ENCODE measurements at regions not wholly inside any gene's neighbourhood (a gene's known extent, or its start where the extent isn't known, plus 50 kb on each side); places are given as distances from the start of the nearest gene placed in this dataset.

- intact Hi-C loops (cut with DNase I; ENCODE audit: low total_unique reads): no loop called here
- Histone ChIP-seq H3K36me3 (no peaks in the 10 kb centered on the region), H3K9me3 (no peaks in the 10 kb centered on the region), H3K4me1 (no peaks in the 10 kb centered on the region), H3K27ac (no peak overlapping the region), H3K27me3 (no peaks in the 10 kb centered on the region), H3K4me3 (no peak overlapping the region)
- TF ChIP-seq POLR2A (IDR thresholded peaks at IDR 0.05) (no peak), CTCF (IDR thresholded peaks at IDR 0.05) (no peak), POLR2AphosphoS5 (IDR thresholded peaks at IDR 0.05) (no peak)
- no peak for DNase-seq (ENCODE audit: low spot score in 2 of 2)
Observed at GRCh38 chr2:595141-595815, 81.9 kb downstream of the TMEM18 start.

GRCh38 chr2:594297-594949, 82.8 kb downstream of the TMEM18 start:
- TF ChIP-seq CTCF (IDR thresholded peaks at IDR 0.05): no peak
- TF ChIP-seq POLR2AphosphoS5 (IDR thresholded peaks at IDR 0.05): no peak
- TF ChIP-seq POLR2A (IDR thresholded peaks at IDR 0.05): no peak
- H3K9me3 ChIP-seq: no peaks in the 10 kb centered on the region
- no peaks in the 10 kb centered on the region for H3K4me1 ChIP-seq
- intact Hi-C loops (cut with DNase I; ENCODE audit: low total_unique reads): no loop called here
- H3K27ac ChIP-seq: no peak overlapping the region
- no peak for DNase-seq (ENCODE audit: low spot score in 2 of 2)
- no peaks in the 10 kb centered on the region for H3K27me3 ChIP-seq
- H3K36me3 ChIP-seq: no peaks in the 10 kb centered on the region
- no peak overlapping the region for H3K4me3 ChIP-seq

GRCh38 chr2:593356-594026, 83.7 kb downstream of the TMEM18 start:
- Histone ChIP-seq H3K27ac (no peak overlapping the region), H3K36me3 (no peaks in the 10 kb centered on the region), H3K4me3 (no peak overlapping the region), H3K9me3 (no peaks in the 10 kb centered on the region), H3K4me1 (peaks cover 0 to 7% of the 10 kb centered on the region in 2 donors), H3K27me3 (no peaks in the 10 kb centered on the region)
- no peak for DNase-seq (ENCODE audit: low spot score in 2 of 2)
- TF ChIP-seq CTCF (IDR thresholded peaks at IDR 0.05) (no peak), POLR2AphosphoS5 (IDR thresholded peaks at IDR 0.05) (no peak), POLR2A (IDR thresholded peaks at IDR 0.05) (no peak)
- intact Hi-C loops (cut with DNase I; ENCODE audit: low total_unique reads): no loop called here

- H3K27me3 ChIP-seq: no peaks in the 10 kb centered on the region
- intact Hi-C loops (cut with DNase I; ENCODE audit: low total_unique reads): no loop called here
- no peak overlapping the region for H3K27ac ChIP-seq
- TF ChIP-seq POLR2AphosphoS5 (IDR thresholded peaks at IDR 0.05): no peak
- no peak for TF ChIP-seq CTCF (IDR thresholded peaks at IDR 0.05)
- TF ChIP-seq POLR2A (IDR thresholded peaks at IDR 0.05): no peak
- no peak overlapping the region for H3K4me3 ChIP-seq
- H3K4me1 ChIP-seq: peaks cover 0 to 7% of the 10 kb centered on the region in 2 donors
- DNase-seq (ENCODE audit: low spot score in 2 of 2): no peak
- H3K36me3 ChIP-seq: no peaks in the 10 kb centered on the region
- H3K9me3 ChIP-seq: no peaks in the 10 kb centered on the region
Observed at GRCh38 chr2:592737-593136, 84.5 kb downstream of the TMEM18 start.
